HG03558 (cell line): ENCODE measurements at regions not wholly inside any gene's neighbourhood (a gene's known extent, or its start where the extent isn't known, plus 50 kb on each side); places are given as distances from the start of the nearest gene placed in this dataset.

Source experiments
- ATAC-seq: cut with Tn5 transposase; IDR thresholded peaks from one replicate; pipeline ENCODE4 v1.9.1; 2021; ENCODE audit warnings: moderate number of reproducible peaks; ENCODE audit not compliant: unreplicated experiment; ENCODE audit errors: extremely low read depth

- ATAC-seq, result no peak
These were observed 108.3 kb downstream of the CHST1 start for GRCh38 chr11:45556851-45557707.

GRCh38 chr11:45554230-45554967, 111.0 kb downstream of the CHST1 start:
- no peak for ATAC-seq

GRCh38 chr11:45553383-45553936, 112.0 kb downstream of the CHST1 start:
- no peak for ATAC-seq

GRCh38 chr11:45551191-45551713, 114.2 kb downstream of the CHST1 start:
- ATAC-seq, result no peak

- ATAC-seq, result no peak
These were observed 116.2 kb downstream of the CHST1 start for GRCh38 chr11:45549257-45549656.

- ATAC-seq, result no peak
These were observed 119.1 kb downstream of the CHST1 start for GRCh38 chr11:45546366-45546765.

- ATAC-seq, result no peak
These were observed 120.6 kb downstream of the CHST1 start for GRCh38 chr11:45544826-45545225.

- no peak for ATAC-seq
These were observed 121.5 kb downstream of the CHST1 start for GRCh38 chr11:45543808-45544422.

GRCh38 chr11:45543081-45543480, 122.3 kb downstream of the CHST1 start:
- ATAC-seq, result no peak

GRCh38 chr11:45541693-45542434, 123.6 kb downstream of the CHST1 start:
- ATAC-seq, result no peak

GRCh38 chr11:45538939-45539338, 126.5 kb downstream of the CHST1 start:
- ATAC-seq, result no peak

GRCh38 chr11:45538363-45538762, 127.1 kb downstream of the CHST1 start:
- ATAC-seq, result no peak

- no peak for ATAC-seq
These were observed 127.8 kb downstream of the CHST1 start for GRCh38 chr11:45537614-45538013.

GRCh38 chr11:45535033-45535432, 130.4 kb downstream of the CHST1 start:
- no peak for ATAC-seq

- no peak for ATAC-seq
These were observed 131.3 kb downstream of the CHST1 start for GRCh38 chr11:45534132-45534531.

- ATAC-seq, result no peak
These were observed 132.9 kb downstream of the CHST1 start for GRCh38 chr11:45532546-45532945.

- no peak for ATAC-seq
These were observed 134.6 kb downstream of the CHST1 start for GRCh38 chr11:45530776-45531175.

- no peak for ATAC-seq
These were observed 135.3 kb downstream of the CHST1 start for GRCh38 chr11:45530111-45530510.

- no peak for ATAC-seq
These were observed 137.0 kb downstream of the CHST1 start for GRCh38 chr11:45528435-45528834.

GRCh38 chr11:45527898-45528297, 137.5 kb downstream of the CHST1 start:
- no peak for ATAC-seq
